Gastrocnemius medialis (tissue), 4 donors: ENCODE measurements at regions not wholly inside any gene's neighbourhood (a gene's known extent, or its start where the extent isn't known, plus 50 kb on each side); places are given as distances from the start of the nearest gene placed in this dataset.

ENCODE experiments used
- ATAC-seq, 2 donors: fragments of 150-250 bp; one replicate each; pipeline ENCODE4 v1.9.1; 2016
- DNase-seq, 2 donors: peaks; one replicate each; pipeline ENCODE4 v3.0.0-alpha.2; 2019
- H3K27ac ChIP-seq, 4 donors: fragments of 200-600 bp; sonication (generic); 1 replicate in 1 of 4; 2 replicates in 3 of 4; pipeline ENCODE4 v1.5.1; 2016 to 2018; ENCODE audit warnings: mild to moderate bottlenecking in 2 of 4, moderate library complexity in 1 of 4
- H3K27me3 ChIP-seq, 3 donors: fragments of 200-600 bp; sonication (generic) in 2 of 3; 1 replicate in 1 of 3; 2 replicates in 2 of 3; pipeline versions ENCODE4 v1.5.1 to v1.6.0; 2016 to 2019; ENCODE audit warnings: mild to moderate bottlenecking in 1 of 3, moderate library complexity in 1 of 3
- H3K36me3 ChIP-seq, 2 donors: fragments of 200-600 bp; sonication (generic) in 1 of 2; one replicate each; pipeline ENCODE4 v1.5.1; 2017 to 2018
- H3K4me1 ChIP-seq, 2 donors: fragments of 200-600 bp; sonication (generic) in 1 of 2; one replicate each; pipeline ENCODE4 v1.5.1; 2016 to 2017; ENCODE audit warnings: mild to moderate bottlenecking in 2 of 2
- H3K4me3 ChIP-seq, 4 donors: fragments of 200-600 bp; sonication (generic) in 3 of 4; 1 replicate in 1 of 4; 2 replicates in 3 of 4; pipeline ENCODE4 v1.5.1; 2016 to 2019; ENCODE audit warnings: mild to moderate bottlenecking in 2 of 4
- H3K9me3 ChIP-seq, 3 donors: fragments of 200-600 bp; sonication (generic) in 2 of 3; 1 replicate in 1 of 3; 2 replicates in 2 of 3; pipeline ENCODE4 v1.5.1; 2016 to 2019
- CTCF ChIP-seq, 5 experiments: fragments of 450-650 bp in 3 of 5; fragments of 200-600 bp in 2 of 5; sonication (generic) in 2 of 5; IDR thresholded peaks in 4 of 5; conservative IDR thresholded peaks in 1 of 5; 1 replicate in 4 of 5; 2 replicates in 1 of 5; pipeline ENCODE4 v1.5.1; 2016 to 2019; ENCODE audit warnings: antibody characterized with exemption in 5 of 5, mild to moderate bottlenecking in 3 of 5, moderate library complexity in 3 of 5
- POLR2A ChIP-seq, 2 donors: fragments of 450-650 bp; IDR thresholded peaks; one replicate each; pipeline ENCODE4 v1.6.1; 2017; ENCODE audit warnings: antibody characterized with exemption in 2 of 2, mild to moderate bottlenecking in 2 of 2, moderate library complexity in 2 of 2
- in situ Hi-C, 4 donors: fragments of 200-750 bp; cut with MboI; loops; one replicate each; pipeline versions ENCODE4 v1.15.0 to v1.8.0; 2017; ENCODE audit warnings: low sequenced_read_pairs in 4 of 4
- intact Hi-C: fragments of 100-400 bp; cut with DNase I; formaldehyde crosslinking; loops from one replicate; pipeline ENCODE4 v1.15.1; 2023; ENCODE audit warnings: low total_unique reads

DNA sequence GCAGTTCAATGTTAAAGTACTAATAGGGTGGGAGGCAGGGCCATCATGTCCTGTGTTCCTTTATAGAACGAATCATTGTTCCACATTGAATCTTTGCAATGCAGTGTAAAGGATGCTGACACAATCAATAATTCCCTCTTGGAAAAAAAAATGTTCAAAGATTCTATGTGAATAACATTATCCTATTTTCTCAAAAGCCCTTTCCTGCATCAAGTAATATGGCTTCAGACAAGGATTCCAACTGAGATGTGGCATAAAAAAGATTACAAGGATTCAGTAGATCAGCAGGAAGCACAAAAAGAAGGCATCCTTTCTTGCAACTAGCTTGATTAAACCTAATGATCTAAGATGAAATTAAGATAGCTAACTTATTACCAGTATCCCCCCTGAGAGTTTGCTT is 454.0 kb upstream of the CADM2 start:
- H3K36me3 ChIP-seq: no peaks in the 10 kb centered on the region
- H3K4me3 ChIP-seq: no peak overlapping the region
- TF ChIP-seq CTCF (IDR thresholded peaks at IDR 0.05 in 4 of 5, conservative IDR thresholded peaks at IDR 0.05 in 1 of 5) (no peak), POLR2A (IDR thresholded peaks at IDR 0.05) (no peak)
- in situ Hi-C loops: no loop called here
- no peaks in the 10 kb centered on the region for H3K27me3 ChIP-seq
- DNase-seq: no peak
- intact Hi-C loops: no loop called here
- ATAC-seq: no peak
- H3K4me1 ChIP-seq: no peaks in the 10 kb centered on the region
- no peak overlapping the region for H3K27ac ChIP-seq
- H3K9me3 ChIP-seq: no peaks in the 10 kb centered on the region

- Histone ChIP-seq H3K27me3 (no peaks in the 10 kb centered on the region), H3K36me3 (no peaks in the 10 kb centered on the region), H3K4me3 (no peak overlapping the region), H3K9me3 (no peaks in the 10 kb centered on the region), H3K4me1 (no peaks in the 10 kb centered on the region), H3K27ac (no peak overlapping the region)
- ATAC-seq (no peak), DNase-seq (no peak)
- intact Hi-C loops (no loop called here), in situ Hi-C loops (no loop called here)
- no peak for TF ChIP-seq POLR2A (IDR thresholded peaks at IDR 0.05)
Measured at GRCh38 chr3:84510007-84510406, 448.8 kb upstream of the CADM2 start.

GRCh38 chr3:84522893-84523292 is 435.9 kb upstream of the CADM2 start:
- H3K27ac ChIP-seq: no peak overlapping the region
- DNase-seq (no peak), ATAC-seq (no peak)
- no peak overlapping the region for H3K4me3 ChIP-seq
- in situ Hi-C loops (no loop called here), intact Hi-C loops (no loop called here)
- H3K4me1 ChIP-seq: no peaks in the 10 kb centered on the region
- H3K36me3 ChIP-seq: no peaks in the 10 kb centered on the region
- H3K9me3 ChIP-seq: no peaks in the 10 kb centered on the region
- no peak for TF ChIP-seq POLR2A (IDR thresholded peaks at IDR 0.05)
- no peak for TF ChIP-seq CTCF (IDR thresholded peaks at IDR 0.05 in 4 of 5, conservative IDR thresholded peaks at IDR 0.05 in 1 of 5)
- H3K27me3 ChIP-seq: no peaks in the 10 kb centered on the region

DNA sequence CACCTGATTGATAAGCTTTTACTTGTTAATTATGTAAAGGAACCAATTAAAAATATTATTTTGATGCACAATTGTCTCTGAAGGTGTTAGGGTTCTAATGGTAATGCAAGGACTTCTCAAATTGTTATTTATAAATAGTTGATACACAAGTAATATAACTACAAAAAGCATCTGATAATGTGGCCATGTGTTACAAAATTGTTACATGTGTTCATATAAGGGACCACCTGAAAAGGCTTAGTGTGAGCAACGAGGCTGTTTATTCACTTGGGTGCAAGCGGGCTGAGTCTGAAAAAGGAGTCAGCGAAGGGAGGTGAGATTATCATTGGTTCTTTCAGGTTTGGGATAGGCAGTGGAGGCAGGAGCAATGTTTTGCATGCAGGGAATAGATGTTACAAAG is 421.9 kb upstream of the CADM2 start:
- in situ Hi-C loops: loop anchor here in 2 of 4 donors (25.0 kb wide), 2 partner anchors 1025 to 1050 kb away; no protein-coding TSS in a partner anchor
- Histone ChIP-seq H3K4me3 (no peak overlapping the region), H3K9me3 (no peaks in the 10 kb centered on the region), H3K27me3 (no peaks in the 10 kb centered on the region), H3K27ac (no peak overlapping the region), H3K36me3 (no peaks in the 10 kb centered on the region), H3K4me1 (no peaks in the 10 kb centered on the region)
- intact Hi-C loops: no loop called here
- TF ChIP-seq POLR2A (IDR thresholded peaks at IDR 0.05) (no peak), CTCF (IDR thresholded peaks at IDR 0.05 in 4 of 5, conservative IDR thresholded peaks at IDR 0.05 in 1 of 5) (no peak)
- DNase-seq (no peak), ATAC-seq (no peak)

DNA sequence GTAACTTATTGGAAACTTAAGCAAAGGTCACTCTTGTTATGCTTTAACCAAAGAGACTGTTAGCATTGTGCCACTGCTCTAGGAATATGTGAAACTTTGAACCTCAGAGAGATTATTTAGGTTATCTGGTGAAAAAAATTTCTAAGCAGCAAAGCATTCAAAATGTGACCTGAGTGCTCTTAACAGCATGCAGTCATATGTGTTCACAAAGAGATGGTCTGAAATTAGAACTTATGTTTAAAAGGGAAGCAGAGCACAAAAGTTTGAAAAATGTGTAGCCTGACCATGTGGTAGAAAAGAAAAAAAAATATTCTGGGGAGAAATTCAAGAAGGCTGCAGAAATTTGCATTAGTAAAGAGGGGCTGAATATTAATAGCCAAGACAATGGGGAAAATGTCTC is 420.2 kb upstream of the CADM2 start:
- TF ChIP-seq CTCF (IDR thresholded peaks at IDR 0.05 in 4 of 5, conservative IDR thresholded peaks at IDR 0.05 in 1 of 5): no peak
- TF ChIP-seq POLR2A (IDR thresholded peaks at IDR 0.05): no peak
- H3K4me3 ChIP-seq: no peak overlapping the region
- DNase-seq (no peak), ATAC-seq (no peak)
- H3K9me3 ChIP-seq: no peaks in the 10 kb centered on the region
- in situ Hi-C loops: loop anchor here in 2 of 4 donors (25.0 kb wide), 2 partner anchors 1024 to 1049 kb away; no protein-coding TSS in a partner anchor
- intact Hi-C loops: no loop called here
- H3K4me1 ChIP-seq: no peaks in the 10 kb centered on the region
- H3K27me3 ChIP-seq: no peaks in the 10 kb centered on the region
- no peaks in the 10 kb centered on the region for H3K36me3 ChIP-seq
- H3K27ac ChIP-seq: no peak overlapping the region
